ENCODE measurements at regions not wholly inside any gene's neighbourhood (a gene's known extent, or its start where the extent isn't known, plus 50 kb on each side); places are given as distances from the start of the nearest gene placed in this dataset.

GRCh38 chr6:23608931-23609435 lies 517.0 kb upstream of the NRSN1 start:
- Mint-ChIP-seq H3K36me3 (ENCODE audit: low read depth, unreplicated experiment) (no peaks in the 10 kb centered on the region), H3K27ac (ENCODE audit: unreplicated experiment) (no peak overlapping the region), H3K9me3 (ENCODE audit: unreplicated experiment) (no peaks in the 10 kb centered on the region), H3K4me1 (ENCODE audit: unreplicated experiment) (no peaks in the 10 kb centered on the region), H3K4me3 (ENCODE audit: unreplicated experiment) (no peak overlapping the region), H3K27me3 (ENCODE audit: unreplicated experiment) (no peaks in the 10 kb centered on the region)
- no peak for TF ChIP-seq CTCF (IDR thresholded peaks at IDR 0.05; ENCODE audit: unreplicated experiment)
- DNase-seq (ENCODE audit: low spot score): no peak

DNA sequence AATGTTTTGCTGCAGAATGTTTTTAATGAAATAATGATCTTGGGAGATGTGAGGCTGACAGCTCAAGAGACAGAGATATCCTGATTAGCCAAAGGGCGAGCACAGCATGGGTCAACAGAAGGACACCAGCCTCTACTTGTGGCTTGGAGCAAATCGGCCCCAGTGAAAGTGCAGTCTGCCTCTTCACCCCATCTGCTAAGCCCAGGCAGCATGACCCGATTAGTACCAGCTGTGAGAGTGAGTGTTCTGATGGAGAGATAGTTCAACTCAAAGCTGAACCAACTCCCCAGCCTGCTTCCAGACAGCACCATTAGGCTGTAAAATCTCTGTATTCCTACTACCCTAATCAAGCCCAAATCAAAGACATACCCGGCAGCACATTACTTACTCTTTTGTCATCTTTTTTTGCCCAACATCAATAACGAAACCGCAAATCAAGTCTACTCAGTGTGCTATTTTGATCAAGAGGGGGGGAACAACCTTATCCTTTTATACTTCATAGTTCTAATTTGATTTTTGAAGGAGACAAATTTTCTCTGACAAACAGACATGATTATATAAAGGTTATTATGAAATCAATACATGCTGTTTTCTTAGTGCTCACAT lies 514.1 kb upstream of the NRSN1 start:
- Mint-ChIP-seq H3K9me3 (ENCODE audit: unreplicated experiment) (no peaks in the 10 kb centered on the region), H3K27me3 (ENCODE audit: unreplicated experiment) (no peaks in the 10 kb centered on the region), H3K36me3 (ENCODE audit: low read depth, unreplicated experiment) (no peaks in the 10 kb centered on the region), H3K27ac (ENCODE audit: unreplicated experiment) (no peak overlapping the region), H3K4me3 (ENCODE audit: unreplicated experiment) (no peak overlapping the region), H3K4me1 (ENCODE audit: unreplicated experiment) (no peaks in the 10 kb centered on the region)
- DNase-seq (ENCODE audit: low spot score): no peak
- no peak for TF ChIP-seq CTCF (IDR thresholded peaks at IDR 0.05; ENCODE audit: unreplicated experiment)

GRCh38 chr6:23618366-23618765 lies 507.6 kb upstream of the NRSN1 start:
- Mint-ChIP-seq H3K9me3 (ENCODE audit: unreplicated experiment) (peaks cover 4% of the 10 kb centered on the region), H3K36me3 (ENCODE audit: low read depth, unreplicated experiment) (peaks cover 4% of the 10 kb centered on the region), H3K27me3 (ENCODE audit: unreplicated experiment) (peaks cover 2% of the 10 kb centered on the region), H3K4me1 (ENCODE audit: unreplicated experiment) (no peaks in the 10 kb centered on the region), H3K27ac (ENCODE audit: unreplicated experiment) (no peak overlapping the region), H3K4me3 (ENCODE audit: unreplicated experiment) (no peak overlapping the region)
- no peak for DNase-seq (ENCODE audit: low spot score)
- TF ChIP-seq CTCF (IDR thresholded peaks at IDR 0.05; ENCODE audit: unreplicated experiment): no peak

DNA sequence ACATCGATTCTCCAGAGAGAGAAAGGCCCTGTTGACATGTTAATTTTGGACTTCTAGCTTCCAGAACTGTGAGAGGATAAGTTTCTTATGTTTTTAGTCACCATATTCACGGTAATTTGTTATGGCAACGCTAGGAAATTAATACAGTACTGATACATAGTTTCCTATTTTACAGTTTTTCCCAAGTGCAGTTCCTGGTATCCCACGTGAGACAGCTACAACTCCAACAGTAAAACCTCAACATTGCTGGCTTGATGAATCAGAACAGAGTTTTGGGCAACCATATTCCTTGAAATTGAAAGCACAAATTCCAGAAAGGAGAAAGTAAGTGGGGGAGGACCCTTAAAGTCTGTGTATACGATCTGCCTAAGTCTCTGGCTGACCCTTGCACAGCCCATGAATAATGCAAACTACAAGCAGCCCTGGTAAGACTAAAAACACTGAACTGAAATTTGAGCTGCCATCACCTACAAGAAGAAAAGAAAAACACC lies 505.1 kb upstream of the NRSN1 start:
- peaks cover 4% of the 10 kb centered on the region for H3K9me3 Mint-ChIP-seq (ENCODE audit: unreplicated experiment)
- H3K4me3 Mint-ChIP-seq (ENCODE audit: unreplicated experiment): no peak overlapping the region
- no peak for TF ChIP-seq CTCF (IDR thresholded peaks at IDR 0.05; ENCODE audit: unreplicated experiment)
- no peak for DNase-seq (ENCODE audit: low spot score)
- H3K27me3 Mint-ChIP-seq (ENCODE audit: unreplicated experiment): peaks cover 2% of the 10 kb centered on the region
- H3K27ac Mint-ChIP-seq (ENCODE audit: unreplicated experiment): no peak overlapping the region
- no peaks in the 10 kb centered on the region for H3K4me1 Mint-ChIP-seq (ENCODE audit: unreplicated experiment)
- peaks cover 4% of the 10 kb centered on the region for H3K36me3 Mint-ChIP-seq (ENCODE audit: low read depth, unreplicated experiment)
